Neural progenitor cell (in vitro differentiated cells): ENCODE measurements at regions not wholly inside any gene's neighbourhood (a gene's known extent, or its start where the extent isn't known, plus 50 kb on each side); places are given as distances from the start of the nearest gene placed in this dataset.
"Not testable (repeated sequence)": the region's sequence is repeated elsewhere in the genome, so short reads cannot be mapped to it uniquely, and the experiment has no call there.

ENCODE experiments used
- DNase-seq: peaks from one replicate; pipeline ENCODE4 v3.0.0-alpha.2; 2016; ENCODE audit warnings: low spot score
- H2AFZ ChIP-seq: fragments of 200-600 bp; sonication (generic); replicated peaks from 2 replicates; pipeline ENCODE4 v1.6.1; 2016; ENCODE audit warnings: antibody characterized with exemption
- H3F3A ChIP-seq: fragments of 200-600 bp; sonication (generic); 2 replicates; pipeline ENCODE4 v1.6.1; 2016; ENCODE audit warnings: antibody characterized with exemption, low read depth
- H3K27ac ChIP-seq: fragments of 200-600 bp; sonication (generic); 2 replicates; pipeline ENCODE4 v1.5.1; 2016; ENCODE audit warnings: mild to moderate bottlenecking
- H3K27me3 ChIP-seq: fragments of 200-600 bp; sonication (generic); 2 replicates; pipeline ENCODE4 v1.6.1; 2016; ENCODE audit warnings: mild to moderate bottlenecking, moderate library complexity
- H3K36me3 ChIP-seq: fragments of 200-600 bp; sonication (generic); 2 replicates; pipeline ENCODE4 v1.5.1; 2016
- H3K4me1 ChIP-seq: fragments of 200-600 bp; sonication (generic); 2 replicates; pipeline ENCODE4 v1.6.1; 2016; ENCODE audit warnings: mixed run types
- H3K4me2 ChIP-seq: fragments of 200-600 bp; sonication (generic); 2 replicates; pipeline ENCODE4 v1.6.1; 2016
- H3K4me3 ChIP-seq: fragments of 200-600 bp; sonication (generic); 2 replicates; pipeline ENCODE4 v1.5.1; 2016
- H3K79me2 ChIP-seq: fragments of 200-600 bp; sonication (generic); 2 replicates; pipeline ENCODE4 v1.6.1; 2016; ENCODE audit warnings: low read depth
- H3K9ac ChIP-seq: fragments of 200-600 bp; sonication (generic); 2 replicates; pipeline ENCODE4 v1.6.1; 2016
- H3K9me3 ChIP-seq: fragments of 200-600 bp; sonication (generic); 2 replicates; pipeline ENCODE4 v1.5.1; 2016; ENCODE audit warnings: low read depth
- H4K20me1 ChIP-seq: fragments of 200-600 bp; sonication (generic); 2 replicates; pipeline ENCODE4 v1.6.1; 2016; ENCODE audit warnings: low read depth
- H3K27ac Mint-ChIP-seq: 3 replicates; pipeline ENCODE4 v1.8.0; 2021; ENCODE audit warnings: mixed read lengths
- H3K27me3 Mint-ChIP-seq: 2 replicates; pipeline ENCODE4 v1.8.0; 2022; ENCODE audit warnings: low read depth, mild to moderate bottlenecking, inconsistent platforms, moderate library complexity, mixed read lengths; ENCODE audit not compliant: insufficient read depth
- H3K36me3 Mint-ChIP-seq: 3 replicates; pipeline ENCODE4 v1.8.0; 2021; ENCODE audit warnings: mixed read lengths
- H3K4me1 Mint-ChIP-seq: 3 replicates; pipeline ENCODE4 v1.8.0; 2021; ENCODE audit warnings: mixed read lengths
- H3K4me3 Mint-ChIP-seq: 3 replicates; pipeline ENCODE4 v1.8.0; 2021; ENCODE audit warnings: mild to moderate bottlenecking, moderate library complexity, mixed read lengths
- H3K9me3 Mint-ChIP-seq: 3 replicates; pipeline ENCODE4 v1.8.0; 2020; ENCODE audit warnings: mixed read lengths
- EZH2 ChIP-seq: fragments of 200-600 bp; sonication (generic); IDR thresholded peaks from 2 replicates; pipeline ENCODE4 v1.6.1; 2017; ENCODE audit warnings: antibody characterized with exemption, mild to moderate bottlenecking, moderate library complexity
- EZH2phosphoT487 ChIP-seq: fragments of 200-600 bp; sonication (generic); IDR thresholded peaks from 2 replicates; pipeline ENCODE4 v1.6.1; 2017; ENCODE audit warnings: antibody characterized with exemption
- TF ChIP-seq, protein P1 (sequence below): fragments of 200-600 bp; sonication (generic); IDR thresholded peaks from 2 replicates; pipeline ENCODE4 v1.5.1; 2017; ENCODE audit warnings: antibody characterized with exemption, mild to moderate bottlenecking

DNA sequence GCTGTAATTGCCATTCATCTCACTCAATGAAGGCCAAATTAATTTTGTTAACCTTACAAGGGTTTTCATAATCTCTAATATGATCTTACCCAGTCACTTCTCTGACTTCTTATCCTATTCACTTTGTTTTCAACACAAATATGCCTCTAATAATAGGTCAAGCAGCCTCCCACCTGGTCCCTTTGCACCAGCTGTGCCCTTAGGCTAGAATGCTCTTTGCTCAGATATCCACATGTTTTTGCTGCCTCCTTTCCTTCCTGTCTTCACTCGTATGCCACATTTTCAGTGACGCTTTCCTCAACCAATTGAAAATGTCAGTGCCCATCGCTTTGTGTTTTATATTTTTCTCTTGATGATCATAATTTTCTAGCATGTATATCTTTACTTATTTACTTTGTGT lies 106.4 kb upstream of the SYT10 start:
- Mint-ChIP-seq H3K4me1 (no peaks in the 10 kb centered on the region), H3K36me3 (no peaks in the 10 kb centered on the region), H3K27ac (no peak overlapping the region), H3K27me3 (peaks cover 2% of the 10 kb centered on the region), H3K9me3 (peaks cover 18% of the 10 kb centered on the region), H3K4me3 (no peak overlapping the region)
- no peak for DNase-seq
- TF ChIP-seq EZH2 (no peak), EZH2phosphoT487 (no peak)
- TF ChIP-seq, protein P1, sequence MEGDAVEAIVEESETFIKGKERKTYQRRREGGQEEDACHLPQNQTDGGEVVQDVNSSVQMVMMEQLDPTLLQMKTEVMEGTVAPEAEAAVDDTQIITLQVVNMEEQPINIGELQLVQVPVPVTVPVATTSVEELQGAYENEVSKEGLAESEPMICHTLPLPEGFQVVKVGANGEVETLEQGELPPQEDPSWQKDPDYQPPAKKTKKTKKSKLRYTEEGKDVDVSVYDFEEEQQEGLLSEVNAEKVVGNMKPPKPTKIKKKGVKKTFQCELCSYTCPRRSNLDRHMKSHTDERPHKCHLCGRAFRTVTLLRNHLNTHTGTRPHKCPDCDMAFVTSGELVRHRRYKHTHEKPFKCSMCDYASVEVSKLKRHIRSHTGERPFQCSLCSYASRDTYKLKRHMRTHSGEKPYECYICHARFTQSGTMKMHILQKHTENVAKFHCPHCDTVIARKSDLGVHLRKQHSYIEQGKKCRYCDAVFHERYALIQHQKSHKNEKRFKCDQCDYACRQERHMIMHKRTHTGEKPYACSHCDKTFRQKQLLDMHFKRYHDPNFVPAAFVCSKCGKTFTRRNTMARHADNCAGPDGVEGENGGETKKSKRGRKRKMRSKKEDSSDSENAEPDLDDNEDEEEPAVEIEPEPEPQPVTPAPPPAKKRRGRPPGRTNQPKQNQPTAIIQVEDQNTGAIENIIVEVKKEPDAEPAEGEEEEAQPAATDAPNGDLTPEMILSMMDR, result no peak
- Histone ChIP-seq H3K27ac (no peak overlapping the region), H3K79me2 (no peaks in the 10 kb centered on the region), H3K4me3 (no peak overlapping the region), H2AFZ (no peak overlapping the region), H3K9ac (no peak overlapping the region), H3K27me3 (no peaks in the 10 kb centered on the region), H3K36me3 (peaks cover 4% of the 10 kb centered on the region), H4K20me1 (no peaks in the 10 kb centered on the region), H3K4me1 (no peaks in the 10 kb centered on the region), H3K4me2 (no peak overlapping the region), H3F3A (no peaks in the 10 kb centered on the region), H3K9me3 (no peaks in the 10 kb centered on the region)

DNA sequence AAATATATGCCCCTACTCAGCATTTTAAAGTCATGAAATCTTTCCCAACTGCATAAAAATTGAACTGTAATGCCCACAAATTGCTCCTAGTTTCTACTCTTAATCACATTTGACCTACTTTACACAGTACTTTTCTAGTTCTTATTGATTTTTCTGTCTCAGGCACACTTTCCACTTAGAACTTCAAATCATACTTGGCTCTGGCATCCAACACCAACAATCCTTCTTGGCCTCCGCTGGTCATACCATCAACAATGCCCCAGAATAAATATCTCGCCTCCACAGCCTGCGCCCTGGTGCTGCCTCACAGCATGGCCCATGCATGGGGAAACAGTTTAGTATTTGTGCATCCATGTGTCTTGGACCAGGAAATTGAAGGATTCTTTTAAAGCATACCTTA lies 107.5 kb upstream of the SYT10 start:
- Mint-ChIP-seq H3K9me3 (peaks cover 16% of the 10 kb centered on the region), H3K27ac (no peak overlapping the region), H3K4me3 (no peak overlapping the region), H3K36me3 (no peaks in the 10 kb centered on the region), H3K27me3 (no peaks in the 10 kb centered on the region), H3K4me1 (no peaks in the 10 kb centered on the region)
- Histone ChIP-seq H3K4me3 (no peak overlapping the region), H3F3A (no peaks in the 10 kb centered on the region), H3K9me3 (no peaks in the 10 kb centered on the region), H3K27me3 (no peaks in the 10 kb centered on the region), H3K27ac (no peak overlapping the region), H4K20me1 (no peaks in the 10 kb centered on the region), H3K36me3 (no peaks in the 10 kb centered on the region), H3K9ac (no peak overlapping the region), H3K4me1 (no peaks in the 10 kb centered on the region), H3K4me2 (no peak overlapping the region), H3K79me2 (no peaks in the 10 kb centered on the region), H2AFZ (no peak overlapping the region)
- TF ChIP-seq, protein P1, result no peak
- no peak for TF ChIP-seq EZH2
- TF ChIP-seq EZH2phosphoT487, result no peak
- no peak for DNase-seq

DNA sequence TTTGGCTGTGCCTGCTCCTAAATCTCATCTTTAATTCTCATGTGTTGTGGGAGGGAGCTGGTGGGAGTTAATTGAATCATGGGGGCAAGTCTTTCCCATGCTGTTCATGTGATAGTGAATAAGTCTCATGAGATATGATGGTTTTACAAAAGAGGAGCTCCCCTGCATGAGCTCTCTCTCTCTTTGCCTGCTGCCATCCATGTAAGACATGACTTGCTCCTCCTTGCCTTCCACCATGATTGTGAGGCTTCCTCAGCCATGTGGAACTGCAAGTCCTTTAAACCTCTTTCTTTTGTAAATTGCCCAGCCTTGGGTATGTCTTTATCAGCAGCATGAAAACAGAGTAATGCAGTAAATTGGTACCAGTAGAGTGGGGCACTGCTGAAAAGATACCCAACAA lies 110.6 kb upstream of the SYT10 start:
- not testable (repeated sequence) for H3K4me1 Mint-ChIP-seq, H3K4me2 ChIP-seq, H3K4me3 Mint-ChIP-seq

DNA sequence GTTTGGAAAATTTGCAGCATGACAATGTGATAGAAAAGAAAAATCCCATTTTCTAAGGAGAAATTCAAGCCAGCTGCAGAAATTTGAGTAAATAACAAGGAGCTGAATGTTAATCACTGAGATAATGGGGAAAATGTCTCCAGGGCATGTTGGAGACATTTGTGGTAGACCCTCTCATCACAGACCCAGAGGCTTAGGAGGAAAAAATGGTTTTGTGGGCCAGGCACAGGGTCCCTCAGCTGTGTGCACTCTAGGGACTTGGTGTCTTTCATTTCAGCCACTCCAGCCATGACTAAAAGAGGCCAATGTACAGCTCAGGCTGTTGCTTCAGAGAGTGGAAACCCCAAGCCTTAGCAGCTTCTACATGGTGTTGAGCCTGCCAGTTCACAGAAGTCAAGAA lies 111.4 kb upstream of the SYT10 start:
- Histone ChIP-seq H3K4me3 (no peak overlapping the region), H3K36me3 (no peaks in the 10 kb centered on the region), H3K79me2 (no peaks in the 10 kb centered on the region), H3F3A (no peaks in the 10 kb centered on the region), H3K27ac (no peak overlapping the region), H3K9me3 (peaks cover 8% of the 10 kb centered on the region), H3K4me1 (no peaks in the 10 kb centered on the region), H3K27me3 (no peaks in the 10 kb centered on the region), H3K4me2 (no peak overlapping the region), H4K20me1 (no peaks in the 10 kb centered on the region), H2AFZ (no peak overlapping the region), H3K9ac (no peak overlapping the region)
- no peaks in the 10 kb centered on the region for H3K27me3 Mint-ChIP-seq
- H3K4me3 Mint-ChIP-seq, result no peak overlapping the region
- DNase-seq, result no peak
- no peaks in the 10 kb centered on the region for H3K4me1 Mint-ChIP-seq
- TF ChIP-seq EZH2 (no peak), EZH2phosphoT487 (no peak)
- TF ChIP-seq, protein P1, result no peak
- H3K27ac Mint-ChIP-seq, result no peak overlapping the region
- peaks cover 16% of the 10 kb centered on the region for H3K9me3 Mint-ChIP-seq
- no peaks in the 10 kb centered on the region for H3K36me3 Mint-ChIP-seq

More for the DNA sequence above, 110.6 kb upstream of the SYT10 start:
- not testable (repeated sequence) for H3K79me2 ChIP-seq, H3K9me3 ChIP-seq, DNase-seq, H3K4me3 ChIP-seq, H3K9ac ChIP-seq, H4K20me1 ChIP-seq, H3K27me3 Mint-ChIP-seq, H3K27me3 ChIP-seq, H3F3A ChIP-seq, H3K36me3 ChIP-seq, H2AFZ ChIP-seq, H3K27ac Mint-ChIP-seq, H3K4me1 ChIP-seq, H3K27ac ChIP-seq, H3K36me3 Mint-ChIP-seq
- H3K9me3 Mint-ChIP-seq, result peaks cover 16% of the 10 kb centered on the region
